Stimulated activated CD8-positive, alpha-beta memory T cell treated with anti-CD3 and anti-CD28 coated beads, Interleukin-2, amount 100 ng/mL, for 1 hour (primary cell): ENCODE measurements at regions not wholly inside any gene's neighbourhood (a gene's known extent, or its start where the extent isn't known, plus 50 kb on each side); places are given as distances from the start of the nearest gene placed in this dataset.

Source experiments
- DNase-seq, 2 donors: peaks; one replicate each; pipeline ENCODE4 v3.0.0-alpha.2; 2020; ENCODE audit warnings: low read depth in 2 of 2

- DNase-seq: no peak
Measured at GRCh38 chr14:22047115-22047514, 373.5 kb upstream of the OR4E1 start.

- DNase-seq: no peak
Measured at GRCh38 chr14:22046063-22046462, 372.4 kb upstream of the OR4E1 start.

- DNase-seq: no peak
Measured at GRCh38 chr14:22044193-22044592, 370.6 kb upstream of the OR4E1 start.

GRCh38 chr14:22040781-22041125 lies 367.1 kb upstream of the OR4E1 start:
- no peak for DNase-seq

- DNase-seq: peak in 1 of 2 donors; percentile 19
Measured at GRCh38 chr14:22039938-22040780, 366.5 kb upstream of the OR4E1 start.

GRCh38 chr14:22036541-22037239 lies 363.1 kb upstream of the OR4E1 start:
- no peak for DNase-seq

- DNase-seq: no peak
Measured at GRCh38 chr14:22026527-22026926, 352.9 kb upstream of the OR4E1 start.

GRCh38 chr14:22025879-22026278 lies 352.3 kb upstream of the OR4E1 start:
- DNase-seq: no peak

- no peak for DNase-seq
Measured at GRCh38 chr14:22024137-22024536, 350.5 kb upstream of the OR4E1 start.

- no peak for DNase-seq
Measured at GRCh38 chr14:22018890-22019289, 345.3 kb upstream of the OR4E1 start.

- no peak for DNase-seq
Measured at GRCh38 chr14:22012452-22012851, 338.8 kb upstream of the OR4E1 start.

GRCh38 chr14:22011253-22011642 lies 337.6 kb upstream of the OR4E1 start:
- no peak for DNase-seq

GRCh38 chr14:22010545-22011252 lies 337.1 kb upstream of the OR4E1 start:
- DNase-seq: no peak

GRCh38 chr14:22008766-22009165 lies 335.1 kb upstream of the OR4E1 start:
- DNase-seq: no peak

- DNase-seq: no peak
Measured at GRCh38 chr14:22007784-22008412, 334.3 kb upstream of the OR4E1 start.

GRCh38 chr14:22007363-22007762 lies 333.7 kb upstream of the OR4E1 start:
- DNase-seq: no peak

GRCh38 chr14:22003461-22003860 lies 329.8 kb upstream of the OR4E1 start:
- DNase-seq: no peak

- DNase-seq: peak; percentile 24 to 49
Measured at GRCh38 chr14:22002860-22003284, 329.3 kb upstream of the OR4E1 start.

- DNase-seq: no peak
Measured at GRCh38 chr14:21999402-21999801, 325.8 kb upstream of the OR4E1 start.

- DNase-seq: no peak
Measured at GRCh38 chr14:21997300-21997699, 323.7 kb upstream of the OR4E1 start.

- DNase-seq: no peak
Measured at GRCh38 chr14:21995332-21995731, 321.7 kb upstream of the OR4E1 start.

- no peak for DNase-seq
Measured at GRCh38 chr14:21993837-21994236, 320.2 kb upstream of the OR4E1 start.
